HG03439 (cell line): ENCODE measurements at regions not wholly inside any gene's neighbourhood (a gene's known extent, or its start where the extent isn't known, plus 50 kb on each side); places are given as distances from the start of the nearest gene placed in this dataset.

Experiments used
- ATAC-seq: cut with Tn5 transposase; IDR thresholded peaks from one replicate; pipeline ENCODE4 v1.9.1; 2021; ENCODE audit warnings: mild to moderate bottlenecking, moderate library complexity; ENCODE audit not compliant: unreplicated experiment

- ATAC-seq, result no peak
Observed at GRCh38 chr22:48209473-48210197, 1447.2 kb downstream of the TBC1D22A start.

- no peak for ATAC-seq
Observed at GRCh38 chr22:48208894-48209293, 1446.4 kb downstream of the TBC1D22A start.

- ATAC-seq, result no peak
Observed at GRCh38 chr22:48207919-48208535, 1445.6 kb downstream of the TBC1D22A start.

- no peak for ATAC-seq
Observed at GRCh38 chr22:48205790-48206189, 1443.3 kb downstream of the TBC1D22A start.

GRCh38 chr22:48205161-48205560, 1442.7 kb downstream of the TBC1D22A start:
- no peak for ATAC-seq

- ATAC-seq, result no peak
Observed at GRCh38 chr22:48204296-48204695, 1441.8 kb downstream of the TBC1D22A start.

- ATAC-seq, result no peak
Observed at GRCh38 chr22:48199667-48200066, 1437.2 kb downstream of the TBC1D22A start.

GRCh38 chr22:48198489-48199459, 1436.3 kb downstream of the TBC1D22A start:
- no peak for ATAC-seq

GRCh38 chr22:48197189-48197690, 1434.8 kb downstream of the TBC1D22A start:
- ATAC-seq, result no peak

GRCh38 chr22:48192920-48193319, 1430.5 kb downstream of the TBC1D22A start:
- no peak for ATAC-seq

- no peak for ATAC-seq
Observed at GRCh38 chr22:48192071-48192470, 1429.6 kb downstream of the TBC1D22A start.

- no peak for ATAC-seq
Observed at GRCh38 chr22:48188231-48188721, 1425.8 kb downstream of the TBC1D22A start.

- no peak for ATAC-seq
Observed at GRCh38 chr22:48187356-48187755, 1424.9 kb downstream of the TBC1D22A start.

- no peak for ATAC-seq
Observed at GRCh38 chr22:48186146-48186790, 1423.8 kb downstream of the TBC1D22A start.

- no peak for ATAC-seq
Observed at GRCh38 chr22:48185071-48186055, 1422.9 kb downstream of the TBC1D22A start.

GRCh38 chr22:48182846-48183805, 1420.7 kb downstream of the TBC1D22A start:
- ATAC-seq, result no peak

GRCh38 chr22:48182031-48182430, 1419.6 kb downstream of the TBC1D22A start:
- no peak for ATAC-seq

GRCh38 chr22:48181263-48181955, 1419.0 kb downstream of the TBC1D22A start:
- ATAC-seq, result no peak
